ENCODE measurements at regions not wholly inside any gene's neighbourhood (a gene's known extent, or its start where the extent isn't known, plus 50 kb on each side); places are given as distances from the start of the nearest gene placed in this dataset.

- no peak for TF ChIP-seq REST (IDR thresholded peaks at IDR 0.05; ENCODE audit: low read depth)
- TF ChIP-seq MAX (IDR thresholded peaks at IDR 0.05): no peak
- no peak for TF ChIP-seq CEBPB (IDR thresholded peaks at IDR 0.05)
- no peak for TF ChIP-seq TEAD4 (IDR thresholded peaks at IDR 0.05)
- no peak for TF ChIP-seq CREB1 (IDR thresholded peaks at IDR 0.05; ENCODE audit: low read depth)
- no peak for TF ChIP-seq FOXM1 (IDR thresholded peaks at IDR 0.05; ENCODE audit: borderline replicate concordance, low read depth)
- no peak for TF ChIP-seq TAF1 (IDR thresholded peaks at IDR 0.05; ENCODE audit: low read depth)
- no peak for TF ChIP-seq EP300 (IDR thresholded peaks at IDR 0.05; ENCODE audit: borderline replicate concordance)
- no peak for TF ChIP-seq RAD21 (IDR thresholded peaks at IDR 0.05; ENCODE audit: low read depth)
- no peak for TF ChIP-seq EGR1 (IDR thresholded peaks at IDR 0.05)
- TF ChIP-seq USF1 (IDR thresholded peaks at IDR 0.05): no peak
- no peak for TF ChIP-seq NFIC (IDR thresholded peaks at IDR 0.05)
These were observed 105.9 kb upstream of the AGBL1 start for GRCh38 chr15:85973584-85974347.

Measured in Ishikawa (cell line).